Natural killer cell treated with Interleukin-12 subunit alpha and Interleukin-12 subunit beta and Interleukin-15 and Interleukin-18, amount 100 ng/mL, for 72 hours (primary cell): ENCODE measurements at regions not wholly inside any gene's neighbourhood (a gene's known extent, or its start where the extent isn't known, plus 50 kb on each side); places are given as distances from the start of the nearest gene placed in this dataset.
"Not testable (repeated sequence)": the region's sequence is repeated elsewhere in the genome, so short reads cannot be mapped to it uniquely, and the experiment has no call there.

Experiments
- ATAC-seq, 2 donors: fragments of 150-1000 bp; cut with Tn5 transposase in 1 of 2; sonication (Bioruptor Pico), chemical (Tn5 transposase) in 1 of 2; 2 replicates each; pipeline ENCODE4 v1.10.0; 2021
- DNase-seq: peaks from one replicate; pipeline ENCODE4 v3.0.0; 2022; ENCODE audit warnings: low spot score
- H3K27ac Mint-ChIP-seq, 2 donors: 1 replicate in 1 of 2; 2 replicates in 1 of 2; pipeline ENCODE4 v1.8.0; 2022; ENCODE audit warnings: mixed read lengths in 2 of 2, mild to moderate bottlenecking in 1 of 2, moderate library complexity in 1 of 2
- H3K27me3 Mint-ChIP-seq, 2 donors: 1 replicate in 1 of 2; 2 replicates in 1 of 2; pipeline ENCODE4 v1.8.0; 2022; ENCODE audit warnings: mixed read lengths in 2 of 2
- H3K36me3 Mint-ChIP-seq: one replicate; pipeline ENCODE4 v1.8.0; 2022; ENCODE audit warnings: mixed read lengths
- H3K4me1 Mint-ChIP-seq, 2 donors: 1 replicate in 1 of 2; 2 replicates in 1 of 2; pipeline ENCODE4 v1.8.0; 2022; ENCODE audit warnings: low read depth in 2 of 2, mixed read lengths in 2 of 2, mild to moderate bottlenecking in 1 of 2
- H3K4me3 Mint-ChIP-seq: one replicate; pipeline ENCODE4 v1.8.0; 2022; ENCODE audit warnings: mixed read lengths
- H3K9me3 Mint-ChIP-seq: 2 replicates; pipeline ENCODE4 v1.8.0; 2022; ENCODE audit warnings: mixed read lengths

GRCh38 chr14:106501898-106502297 is 975.5 kb downstream of the TMEM121 start:
- ATAC-seq (no peak), DNase-seq (no peak)
- H3K27me3 Mint-ChIP-seq: peaks cover 0 to 5% of the 10 kb centered on the region in 2 donors
- H3K36me3 Mint-ChIP-seq: no peaks in the 10 kb centered on the region
- H3K4me1 Mint-ChIP-seq: peaks cover 24 to 39% of the 10 kb centered on the region in 2 donors
- H3K9me3 Mint-ChIP-seq: no peaks in the 10 kb centered on the region
- peak overlapping the region in 1 of 2 donors; percentile 5 for H3K27ac Mint-ChIP-seq
- no peak overlapping the region for H3K4me3 Mint-ChIP-seq

- H3K36me3 Mint-ChIP-seq: no peaks in the 10 kb centered on the region
- peak overlapping the region; percentile 18 for H3K4me3 Mint-ChIP-seq
- DNase-seq: no peak
- H3K27me3 Mint-ChIP-seq: peaks cover 0 to 7% of the 10 kb centered on the region in 2 donors
- no peak for ATAC-seq
- peak overlapping the region in 1 of 2 donors; percentile 61 for H3K27ac Mint-ChIP-seq
- H3K9me3 Mint-ChIP-seq: no peaks in the 10 kb centered on the region
- H3K4me1 Mint-ChIP-seq: peaks cover 52 to 73% of the 10 kb centered on the region in 2 donors
These were observed 979.0 kb downstream of the TMEM121 start for GRCh38 chr14:106505366-106505765.

- Mint-ChIP-seq H3K27ac (peak overlapping the region; percentile 86 to 90), H3K4me3 (peak overlapping the region; percentile 82), H3K4me1 (peaks cover 67 to 87% of the 10 kb centered on the region in 2 donors), H3K36me3 (no peaks in the 10 kb centered on the region), H3K9me3 (no peaks in the 10 kb centered on the region), H3K27me3 (peaks cover 0 to 7% of the 10 kb centered on the region in 2 donors)
- ATAC-seq (peak; percentile 86 to 87), DNase-seq (peak; percentile 86)
These were observed 980.5 kb downstream of the TMEM121 start for GRCh38 chr14:106506881-106507305.

- Mint-ChIP-seq H3K4me1 (peaks cover 71 to 87% of the 10 kb centered on the region in 2 donors), H3K27ac (peak overlapping the region; percentile 86 to 90), H3K9me3 (no peaks in the 10 kb centered on the region), H3K36me3 (no peaks in the 10 kb centered on the region), H3K27me3 (peaks cover 0 to 3% of the 10 kb centered on the region in 2 donors), H3K4me3 (peak overlapping the region; percentile 82)
- ATAC-seq (peak; percentile 77 to 83), DNase-seq (peak; percentile 65)
These were observed 981.0 kb downstream of the TMEM121 start for GRCh38 chr14:106507354-106507753.

GRCh38 chr14:106508216-106508615 is 981.8 kb downstream of the TMEM121 start:
- H3K36me3 Mint-ChIP-seq: no peaks in the 10 kb centered on the region
- ATAC-seq (no peak), DNase-seq (no peak)
- peak overlapping the region; percentile 86 to 90 for H3K27ac Mint-ChIP-seq
- H3K27me3 Mint-ChIP-seq: peaks cover 0 to 2% of the 10 kb centered on the region in 2 donors
- H3K9me3 Mint-ChIP-seq: no peaks in the 10 kb centered on the region
- peaks cover 77 to 94% of the 10 kb centered on the region in 2 donors for H3K4me1 Mint-ChIP-seq
- peak overlapping the region; percentile 82 for H3K4me3 Mint-ChIP-seq

GRCh38 chr14:106509176-106509575 is 982.8 kb downstream of the TMEM121 start:
- H3K4me3 Mint-ChIP-seq: peak overlapping the region; percentile 54
- H3K9me3 Mint-ChIP-seq: no peaks in the 10 kb centered on the region
- peak overlapping the region; percentile 86 to 90 for H3K27ac Mint-ChIP-seq
- no peak for DNase-seq
- peaks cover 0 to 2% of the 10 kb centered on the region in 2 donors for H3K27me3 Mint-ChIP-seq
- no peaks in the 10 kb centered on the region for H3K36me3 Mint-ChIP-seq
- H3K4me1 Mint-ChIP-seq: peaks cover 78 to 96% of the 10 kb centered on the region in 2 donors
- ATAC-seq: no peak

- DNase-seq (no peak), ATAC-seq (no peak)
- Mint-ChIP-seq H3K27ac (peak overlapping the region in 1 of 2 donors; percentile 90), H3K9me3 (no peaks in the 10 kb centered on the region), H3K27me3 (peaks cover 0 to 2% of the 10 kb centered on the region in 2 donors), H3K4me1 (peaks cover 73 to 90% of the 10 kb centered on the region in 2 donors), H3K36me3 (no peaks in the 10 kb centered on the region), H3K4me3 (no peak overlapping the region)
These were observed 983.4 kb downstream of the TMEM121 start for GRCh38 chr14:106509807-106510206.

- Mint-ChIP-seq H3K36me3 (no peaks in the 10 kb centered on the region), H3K27me3 (peaks cover 0 to 2% of the 10 kb centered on the region in 2 donors), H3K27ac (peak overlapping the region; percentile 83 to 84), H3K4me3 (peak overlapping the region; percentile 69), H3K4me1 (peaks cover 63 to 76% of the 10 kb centered on the region in 2 donors), H3K9me3 (no peaks in the 10 kb centered on the region)
- DNase-seq: peak; percentile 80
- ATAC-seq: peak; percentile 76 to 77
These were observed 984.8 kb downstream of the TMEM121 start for GRCh38 chr14:106511006-106511799.

GRCh38 chr14:106511800-106512198 is 985.4 kb downstream of the TMEM121 start:
- H3K9me3 Mint-ChIP-seq: no peaks in the 10 kb centered on the region
- DNase-seq: no peak
- no peaks in the 10 kb centered on the region for H3K36me3 Mint-ChIP-seq
- peaks cover 0 to 2% of the 10 kb centered on the region in 2 donors for H3K27me3 Mint-ChIP-seq
- H3K4me3 Mint-ChIP-seq: peak overlapping the region; percentile 69
- H3K27ac Mint-ChIP-seq: peak overlapping the region; percentile 83 to 84
- peaks cover 58 to 70% of the 10 kb centered on the region in 2 donors for H3K4me1 Mint-ChIP-seq
- no peak for ATAC-seq

- Mint-ChIP-seq H3K27me3 (peaks cover 0 to 5% of the 10 kb centered on the region in 2 donors), H3K36me3 (no peaks in the 10 kb centered on the region), H3K4me1 (peaks cover 50 to 63% of the 10 kb centered on the region in 2 donors), H3K9me3 (no peaks in the 10 kb centered on the region), H3K4me3 (peak overlapping the region; percentile 40), H3K27ac (peak overlapping the region in 1 of 2 donors; percentile 84)
- DNase-seq (no peak), ATAC-seq (peak in 1 of 2 donors; percentile 29)
These were observed 986.9 kb downstream of the TMEM121 start for GRCh38 chr14:106513302-106513701.

GRCh38 chr14:106518054-106518943 is 991.9 kb downstream of the TMEM121 start:
- no peak overlapping the region for H3K27ac Mint-ChIP-seq
- H3K4me3 Mint-ChIP-seq: no peak overlapping the region
- no peaks in the 10 kb centered on the region for H3K9me3 Mint-ChIP-seq
- ATAC-seq (peak; percentile 70 to 71), DNase-seq (peak; percentile 79)
- no peaks in the 10 kb centered on the region for H3K36me3 Mint-ChIP-seq
- peaks cover 10 to 21% of the 10 kb centered on the region in 2 donors for H3K4me1 Mint-ChIP-seq
- H3K27me3 Mint-ChIP-seq: peaks cover 6 to 7% of the 10 kb centered on the region in 2 donors

- Mint-ChIP-seq H3K27me3 (peaks cover 7 to 12% of the 10 kb centered on the region in 2 donors), H3K4me1 (peaks cover 7 to 15% of the 10 kb centered on the region in 2 donors)
- not testable (repeated sequence) for ATAC-seq, H3K36me3 Mint-ChIP-seq, H3K9me3 Mint-ChIP-seq, H3K4me3 Mint-ChIP-seq, DNase-seq, H3K27ac Mint-ChIP-seq
These were observed 995.7 kb downstream of the TMEM121 start for GRCh38 chr14:106522118-106522517.

- Mint-ChIP-seq H3K36me3 (no peaks in the 10 kb centered on the region), H3K27me3 (peaks cover 7 to 9% of the 10 kb centered on the region in 2 donors), H3K9me3 (no peaks in the 10 kb centered on the region), H3K4me3 (no peak overlapping the region), H3K4me1 (peaks cover 2 to 10% of the 10 kb centered on the region in 2 donors), H3K27ac (no peak overlapping the region)
- ATAC-seq (no peak), DNase-seq (no peak)
These were observed 996.6 kb downstream of the TMEM121 start for GRCh38 chr14:106522990-106523389.
